Astrocyte of the spinal cord (primary cell): ENCODE measurements at regions not wholly inside any gene's neighbourhood (a gene's known extent, or its start where the extent isn't known, plus 50 kb on each side); places are given as distances from the start of the nearest gene placed in this dataset.

ENCODE experiments used
- DNase-seq: peaks from one replicate; pipeline ENCODE4 v3.0.0; 2011; ENCODE audit warnings: low read depth, low spot score
- H3K4me3 ChIP-seq: 2 replicates; pipeline ENCODE4 v1.5.1; 2011; ENCODE audit warnings: low read depth, mild to moderate bottlenecking, low read length, moderate library complexity
- in situ Hi-C: cut with HindIII; loops from 2 replicates; pipeline ENCODE4 v1.10.0; 2017; ENCODE audit warnings: low sequenced_read_pairs
- TF ChIP-seq, protein P1 (sequence below): IDR thresholded peaks from 2 replicates; pipeline ENCODE4 v1.5.1; 2012; ENCODE audit warnings: low read depth, mild to moderate bottlenecking, low read length, inconsistent platforms

GRCh38 chr9:7921545-7922197 is 122.1 kb upstream of the DMAC1 start:
- TF ChIP-seq, protein P1, sequence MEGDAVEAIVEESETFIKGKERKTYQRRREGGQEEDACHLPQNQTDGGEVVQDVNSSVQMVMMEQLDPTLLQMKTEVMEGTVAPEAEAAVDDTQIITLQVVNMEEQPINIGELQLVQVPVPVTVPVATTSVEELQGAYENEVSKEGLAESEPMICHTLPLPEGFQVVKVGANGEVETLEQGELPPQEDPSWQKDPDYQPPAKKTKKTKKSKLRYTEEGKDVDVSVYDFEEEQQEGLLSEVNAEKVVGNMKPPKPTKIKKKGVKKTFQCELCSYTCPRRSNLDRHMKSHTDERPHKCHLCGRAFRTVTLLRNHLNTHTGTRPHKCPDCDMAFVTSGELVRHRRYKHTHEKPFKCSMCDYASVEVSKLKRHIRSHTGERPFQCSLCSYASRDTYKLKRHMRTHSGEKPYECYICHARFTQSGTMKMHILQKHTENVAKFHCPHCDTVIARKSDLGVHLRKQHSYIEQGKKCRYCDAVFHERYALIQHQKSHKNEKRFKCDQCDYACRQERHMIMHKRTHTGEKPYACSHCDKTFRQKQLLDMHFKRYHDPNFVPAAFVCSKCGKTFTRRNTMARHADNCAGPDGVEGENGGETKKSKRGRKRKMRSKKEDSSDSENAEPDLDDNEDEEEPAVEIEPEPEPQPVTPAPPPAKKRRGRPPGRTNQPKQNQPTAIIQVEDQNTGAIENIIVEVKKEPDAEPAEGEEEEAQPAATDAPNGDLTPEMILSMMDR, result no peak
- no peak for DNase-seq
- no peak overlapping the region for H3K4me3 ChIP-seq
- in situ Hi-C loops, result no loop called here

GRCh38 chr9:7912037-7912535 is 112.5 kb upstream of the DMAC1 start:
- in situ Hi-C loops, result no loop called here
- TF ChIP-seq, protein P1, result no peak
- H3K4me3 ChIP-seq, result no peak overlapping the region
- DNase-seq, result no peak

DNA sequence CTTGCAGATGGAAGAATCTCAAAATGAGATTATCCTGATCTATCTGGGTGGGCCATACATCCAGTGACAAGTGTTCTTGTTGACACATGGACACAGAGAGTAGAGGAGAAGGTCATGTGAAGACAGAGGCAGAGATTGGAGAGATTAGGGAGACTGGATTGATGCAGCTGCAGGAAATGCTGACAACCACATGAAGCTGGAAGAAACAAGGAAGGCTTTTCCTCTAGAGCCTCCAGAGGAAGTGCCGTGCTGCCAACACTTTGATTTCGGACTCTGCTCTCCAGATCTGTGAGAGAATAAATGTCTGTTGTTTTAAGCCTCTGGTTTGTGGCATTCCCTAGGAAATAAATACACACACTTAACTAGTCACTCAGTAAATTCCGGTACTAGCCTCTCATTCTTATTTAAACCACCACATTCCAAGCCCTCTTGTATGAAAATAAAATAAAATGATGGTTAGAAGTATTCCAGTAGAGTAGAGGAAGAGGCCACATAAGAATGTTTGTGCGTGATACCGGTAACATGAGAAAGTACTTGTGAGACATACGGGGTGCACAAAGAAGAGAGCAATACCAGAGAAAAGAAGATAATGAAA is 110.9 kb upstream of the DMAC1 start:
- in situ Hi-C loops, result no loop called here
- no peak overlapping the region for H3K4me3 ChIP-seq
- TF ChIP-seq, protein P1, result no peak
- DNase-seq, result peak; percentile 51

DNA sequence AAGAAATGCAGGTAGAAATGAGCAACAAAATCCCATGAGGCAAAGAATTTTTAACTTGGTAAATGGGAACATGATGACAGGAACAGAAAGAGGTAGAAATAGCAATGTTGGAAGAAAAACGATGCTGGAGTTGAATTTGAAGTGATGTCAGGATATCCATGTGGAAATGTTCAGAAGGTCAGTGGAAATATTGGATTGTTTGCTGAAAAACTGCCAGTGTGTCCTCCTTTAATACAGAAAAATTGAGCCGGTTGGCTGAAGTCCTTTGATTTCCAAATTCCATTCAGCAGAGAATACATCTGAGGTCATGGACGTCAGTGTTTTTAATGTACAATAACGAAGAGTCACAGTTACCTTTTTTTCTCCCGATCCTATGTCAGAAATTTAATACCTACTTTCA is 110.0 kb upstream of the DMAC1 start:
- in situ Hi-C loops, result no loop called here
- TF ChIP-seq, protein P1, result no peak
- no peak for DNase-seq
- no peak overlapping the region for H3K4me3 ChIP-seq

DNA sequence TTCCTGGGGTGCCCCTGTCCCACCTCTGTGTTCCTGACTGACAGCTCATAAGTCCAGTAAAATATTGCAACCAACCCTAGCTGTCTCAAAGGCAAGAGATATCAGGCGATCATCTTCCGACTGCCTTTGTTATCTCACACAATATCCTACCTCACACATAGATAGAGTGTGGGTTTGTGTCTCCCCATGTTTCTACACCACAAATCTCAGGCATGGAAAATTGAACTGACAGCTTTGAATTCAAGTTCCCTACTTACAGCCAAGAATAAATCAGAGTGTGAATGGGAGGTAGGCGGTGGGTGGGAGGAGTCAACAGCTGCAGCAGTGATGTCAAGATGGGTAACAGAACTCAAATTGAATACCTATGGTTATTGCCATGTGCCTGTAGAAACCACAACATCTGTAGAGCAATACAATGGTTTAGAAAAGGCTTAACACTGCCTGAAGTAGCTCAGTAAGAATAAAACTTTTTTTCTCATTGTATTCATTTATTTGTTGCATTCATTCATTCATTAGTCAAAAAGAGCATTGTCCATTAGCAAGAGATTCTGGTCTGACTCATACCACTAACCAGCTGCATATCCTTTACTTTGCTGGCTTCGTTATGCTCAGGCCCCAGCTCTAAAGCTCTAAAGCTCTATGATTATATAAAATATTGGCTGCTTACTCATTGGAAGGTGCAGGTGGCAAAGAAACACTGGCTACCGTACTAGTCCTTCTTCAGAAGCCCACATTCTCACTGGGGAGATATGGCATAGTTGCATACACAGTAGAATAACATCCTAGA is 108.2 kb upstream of the DMAC1 start:
- DNase-seq, result no peak
- H3K4me3 ChIP-seq, result no peak overlapping the region
- TF ChIP-seq, protein P1, result no peak
- in situ Hi-C loops, result no loop called here

DNA sequence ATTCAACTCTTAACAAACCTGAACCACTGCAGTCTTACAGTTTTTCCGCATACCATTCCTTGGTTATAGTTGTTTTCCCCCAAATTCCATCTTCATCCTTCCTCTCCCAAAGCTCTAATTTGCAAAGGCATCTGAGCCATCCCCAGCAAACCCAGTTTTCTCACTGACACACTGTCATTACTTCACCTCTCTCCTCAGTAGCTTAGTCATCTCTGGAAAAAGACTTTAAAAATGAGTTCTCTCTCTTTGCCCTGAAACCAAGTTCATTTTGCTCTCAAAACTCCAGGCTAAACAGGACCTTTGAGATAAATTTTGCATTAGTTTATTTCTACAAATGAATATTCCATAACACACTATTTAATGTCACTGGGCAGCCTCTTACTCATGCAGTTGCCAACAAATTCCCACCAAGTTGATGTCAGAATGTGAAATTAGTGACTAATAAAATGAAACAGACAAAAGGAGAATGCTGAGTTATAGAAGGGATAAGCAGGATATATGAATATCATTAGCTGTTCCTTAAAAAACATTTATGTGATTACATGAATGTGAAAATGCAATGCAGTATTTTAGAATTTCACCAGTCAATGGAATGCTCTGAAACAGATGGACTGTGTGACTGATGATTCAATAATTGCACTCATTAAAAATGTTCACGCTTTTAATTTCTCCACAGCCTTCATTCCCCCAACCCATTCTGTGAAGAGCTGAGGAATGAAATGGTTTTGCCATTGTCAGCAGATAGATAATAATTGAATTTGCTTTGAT is 107.4 kb upstream of the DMAC1 start:
- no peak for DNase-seq
- in situ Hi-C loops, result no loop called here
- TF ChIP-seq, protein P1, result no peak
- no peak overlapping the region for H3K4me3 ChIP-seq
